ENCODE measurements at regions not wholly inside any gene's neighbourhood (a gene's known extent, or its start where the extent isn't known, plus 50 kb on each side); places are given as distances from the start of the nearest gene placed in this dataset.
"Not testable (repeated sequence)": the region's sequence is repeated elsewhere in the genome, so short reads cannot be mapped to it uniquely, and the experiment has no call there.

DNA sequence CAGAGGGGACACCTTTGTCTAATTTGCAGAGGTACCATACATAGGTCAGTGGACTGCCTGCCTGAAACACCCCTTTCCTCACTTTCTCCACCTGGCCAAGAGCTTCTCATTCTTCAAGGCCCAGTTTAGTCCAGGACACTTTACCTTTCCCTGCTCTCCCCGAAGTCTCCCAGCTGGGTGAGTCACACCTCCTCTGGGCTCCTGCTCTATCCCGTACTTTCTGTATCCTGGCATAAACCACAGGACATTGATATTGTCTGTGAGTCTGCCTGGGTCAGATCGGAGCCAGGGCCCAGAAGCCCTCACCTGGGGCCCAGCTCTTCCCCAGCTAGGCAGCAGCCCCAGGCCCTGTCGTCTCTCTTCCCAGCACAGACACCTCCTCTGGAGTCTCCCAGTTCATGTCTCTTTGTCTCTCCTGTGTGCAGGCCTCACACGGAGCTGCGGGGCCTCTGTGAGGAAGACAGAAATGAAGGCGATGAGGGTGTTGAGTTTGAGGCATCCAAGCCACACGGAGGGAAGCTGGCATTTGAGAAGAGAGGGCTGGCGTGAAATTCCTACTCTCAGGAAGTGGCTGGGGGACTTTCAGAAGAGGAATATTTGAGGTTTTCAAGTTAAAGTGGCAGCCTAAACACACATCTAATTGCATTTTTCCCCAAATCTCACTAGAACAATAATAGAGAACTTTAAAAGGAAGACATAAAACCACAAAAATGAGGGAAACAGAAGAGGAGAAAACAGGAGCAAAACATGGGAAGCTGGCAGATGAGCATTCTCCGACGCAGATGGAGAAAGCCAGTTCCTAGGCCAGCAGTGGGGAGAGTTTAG, 79.6 kb upstream of the LAPTM4A start:
- no peak for DNase-seq (ENCODE audit: low read depth)

DNA sequence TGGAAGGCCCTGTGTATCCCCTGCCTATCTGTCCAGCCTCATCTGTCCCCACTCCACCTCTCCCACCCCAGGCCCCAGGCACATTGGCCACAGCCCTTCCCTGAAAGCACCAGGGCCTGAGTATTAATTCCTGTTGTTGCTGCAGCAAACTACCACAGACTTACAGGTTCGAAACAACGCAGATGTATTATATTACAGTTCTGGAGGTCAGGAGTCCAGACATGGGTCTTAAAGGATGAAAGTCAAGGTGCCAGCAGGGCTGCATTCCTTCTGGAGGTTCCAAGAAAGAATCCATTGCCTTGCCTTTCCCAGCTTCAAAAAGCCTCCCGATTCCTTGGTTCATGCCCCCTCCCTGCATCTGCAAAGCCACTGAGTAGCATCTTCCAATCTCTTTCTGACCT, 78.7 kb upstream of the LAPTM4A start:
- DNase-seq (ENCODE audit: low read depth), result no peak

DNA sequence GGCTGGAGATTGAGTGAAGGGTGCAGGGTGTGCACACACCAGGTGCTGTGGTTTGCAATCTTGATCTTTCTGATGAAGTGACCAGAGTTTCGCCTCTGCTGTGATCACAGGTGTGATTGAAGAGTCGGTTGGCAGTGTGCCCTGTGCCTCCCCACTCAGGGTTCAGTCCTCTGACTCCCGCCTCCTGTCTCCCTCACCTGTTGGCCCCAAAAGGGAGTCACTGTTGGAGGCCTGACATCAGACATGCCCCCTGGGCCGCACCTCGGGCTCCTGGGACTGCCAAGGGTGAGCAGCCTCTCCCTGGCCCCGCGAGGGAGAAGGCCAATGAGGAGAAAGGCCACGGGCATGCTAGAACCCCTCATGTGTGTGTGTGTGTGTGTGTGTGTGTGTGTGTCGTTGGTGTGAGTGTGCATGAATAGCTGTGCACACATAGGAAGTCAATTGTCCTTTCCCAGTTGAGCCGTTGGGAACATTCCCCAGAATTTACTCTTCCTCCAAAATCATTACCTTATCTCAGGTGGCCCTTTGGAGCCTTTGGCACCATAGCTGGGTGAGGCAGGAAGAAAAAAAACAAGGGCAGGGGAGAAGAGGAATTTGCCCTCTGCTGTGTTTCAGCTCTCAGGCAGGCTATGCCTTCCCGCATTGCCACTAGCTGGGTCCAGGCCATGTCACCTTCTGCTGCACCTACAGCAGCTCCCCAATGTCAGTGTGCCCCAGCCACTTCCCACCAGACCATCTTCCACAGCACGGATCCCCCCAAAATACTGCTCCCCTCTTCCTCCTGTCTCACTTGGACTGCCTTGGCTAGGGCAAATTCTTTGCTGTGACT, 78.1 kb upstream of the LAPTM4A start:
- DNase-seq (ENCODE audit: low read depth), result no peak

DNA sequence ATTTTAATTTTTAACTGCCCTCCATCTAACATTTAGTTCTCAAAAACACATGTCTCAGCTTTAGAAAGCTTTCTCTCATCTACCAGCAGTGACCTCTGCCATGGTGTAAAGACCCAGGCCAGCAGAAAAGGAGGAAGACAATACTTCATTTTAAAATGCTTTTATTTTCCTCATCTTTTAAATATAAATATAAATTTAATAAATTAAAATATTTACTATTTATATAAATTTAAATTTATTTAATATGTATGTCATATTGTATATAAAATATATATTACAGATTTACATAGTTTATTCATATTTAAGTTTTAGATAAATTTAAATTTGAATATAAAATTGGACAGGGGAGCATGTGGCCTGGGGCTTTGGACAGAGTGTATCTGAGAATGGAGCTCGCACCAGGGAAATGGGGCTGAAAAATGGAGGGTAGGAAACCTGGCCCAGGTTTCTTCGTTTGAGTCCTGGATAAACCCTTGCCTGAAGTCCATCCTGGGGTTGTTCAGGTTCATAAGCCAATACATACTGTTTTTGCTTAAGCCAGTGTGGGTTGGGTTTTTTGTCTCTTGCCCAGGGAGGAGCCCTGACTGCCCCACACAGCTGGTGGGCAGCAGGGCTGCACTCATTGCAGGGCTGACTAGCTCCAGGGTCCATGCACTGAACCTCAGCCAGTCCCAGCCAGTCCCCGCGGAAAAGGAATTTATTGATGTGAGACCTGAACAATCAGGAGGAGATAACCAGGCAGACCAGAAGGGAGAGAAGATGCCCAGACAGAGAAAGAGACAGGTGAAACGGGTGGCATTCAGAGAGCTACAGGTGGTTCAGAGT, 77.3 kb upstream of the LAPTM4A start:
- no peak for DNase-seq (ENCODE audit: low read depth)

DNA sequence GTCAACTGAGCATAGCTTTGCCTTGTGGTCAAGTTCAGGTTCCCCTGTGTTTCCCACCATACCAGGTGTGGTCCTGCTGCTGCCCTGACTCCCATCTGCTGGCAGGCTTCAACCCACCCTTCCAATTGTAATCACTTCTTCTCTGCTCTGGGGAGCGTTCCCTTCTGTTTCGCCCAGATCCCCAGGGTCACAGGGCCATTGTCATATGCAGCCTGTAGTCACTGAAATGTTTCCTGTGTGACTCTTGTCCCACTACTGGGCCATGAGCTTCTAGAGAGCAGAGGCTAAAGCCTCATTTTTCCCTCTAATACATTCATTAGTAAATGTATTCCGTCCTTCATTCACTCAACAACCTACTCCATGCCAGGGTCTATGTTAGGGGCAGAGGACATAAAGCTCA, 75.0 kb upstream of the LAPTM4A start:
- DNase-seq (ENCODE audit: low read depth), result no peak

DNA sequence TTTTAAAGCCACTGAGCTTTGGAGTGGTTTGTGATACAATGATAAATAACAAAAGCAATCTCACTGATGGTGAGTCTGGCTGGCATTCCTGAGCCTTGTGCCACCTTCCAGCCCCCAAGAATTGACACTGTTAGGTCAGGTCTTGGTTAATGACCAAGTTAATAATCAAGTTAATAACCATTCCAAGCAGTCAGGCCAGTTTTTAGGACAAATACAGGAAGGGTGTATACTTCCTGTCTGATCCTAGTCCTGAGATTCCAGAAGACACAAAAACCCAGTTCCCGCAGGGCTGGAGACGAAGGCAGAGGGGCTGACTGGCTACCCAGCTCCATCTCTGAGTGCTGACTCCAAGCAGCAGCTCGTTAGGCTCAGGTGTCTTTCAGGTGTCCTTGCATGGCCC, 74.6 kb upstream of the LAPTM4A start:
- no peak for DNase-seq (ENCODE audit: low read depth)

DNA sequence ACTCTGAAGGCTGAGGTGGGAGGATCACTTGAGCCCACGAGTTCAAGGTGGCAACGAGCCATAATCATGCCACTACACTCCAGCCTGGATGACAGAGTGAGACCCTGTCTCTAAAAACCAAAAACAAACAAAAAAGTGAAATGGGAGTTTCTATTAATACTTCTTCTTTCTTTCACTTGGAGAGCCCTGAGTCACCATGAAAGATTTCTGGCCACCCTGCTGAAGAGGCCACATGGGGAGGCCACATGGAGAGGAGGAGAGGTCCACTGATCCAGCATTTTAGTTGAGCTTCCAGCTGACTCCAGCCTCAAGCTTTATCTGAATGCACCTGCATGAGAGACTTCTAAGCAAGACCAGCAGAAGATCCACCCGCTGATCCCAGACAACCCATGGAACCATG, 74.2 kb upstream of the LAPTM4A start:
- DNase-seq (ENCODE audit: low read depth), result no peak

DNA sequence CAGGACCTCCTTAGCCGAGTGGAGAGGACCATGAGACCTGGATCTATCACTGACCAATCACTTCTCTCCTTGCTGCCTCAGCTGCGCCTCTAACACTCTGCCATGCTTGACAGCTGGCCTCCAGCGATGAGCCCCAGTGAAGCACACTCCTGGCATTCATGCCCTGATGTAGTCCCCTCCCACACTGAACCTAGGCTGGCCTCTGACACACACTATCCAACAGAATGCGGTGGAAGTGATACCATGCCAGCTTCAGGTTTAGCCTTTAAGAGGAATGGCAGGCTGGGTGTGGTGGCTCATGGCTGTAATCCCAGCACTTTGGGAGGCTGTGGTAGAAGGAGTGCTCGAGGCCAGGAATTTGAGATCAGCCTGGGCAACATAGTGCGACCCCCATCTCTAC, 73.7 kb upstream of the LAPTM4A start:
- no peak for DNase-seq (ENCODE audit: low read depth)

DNA sequence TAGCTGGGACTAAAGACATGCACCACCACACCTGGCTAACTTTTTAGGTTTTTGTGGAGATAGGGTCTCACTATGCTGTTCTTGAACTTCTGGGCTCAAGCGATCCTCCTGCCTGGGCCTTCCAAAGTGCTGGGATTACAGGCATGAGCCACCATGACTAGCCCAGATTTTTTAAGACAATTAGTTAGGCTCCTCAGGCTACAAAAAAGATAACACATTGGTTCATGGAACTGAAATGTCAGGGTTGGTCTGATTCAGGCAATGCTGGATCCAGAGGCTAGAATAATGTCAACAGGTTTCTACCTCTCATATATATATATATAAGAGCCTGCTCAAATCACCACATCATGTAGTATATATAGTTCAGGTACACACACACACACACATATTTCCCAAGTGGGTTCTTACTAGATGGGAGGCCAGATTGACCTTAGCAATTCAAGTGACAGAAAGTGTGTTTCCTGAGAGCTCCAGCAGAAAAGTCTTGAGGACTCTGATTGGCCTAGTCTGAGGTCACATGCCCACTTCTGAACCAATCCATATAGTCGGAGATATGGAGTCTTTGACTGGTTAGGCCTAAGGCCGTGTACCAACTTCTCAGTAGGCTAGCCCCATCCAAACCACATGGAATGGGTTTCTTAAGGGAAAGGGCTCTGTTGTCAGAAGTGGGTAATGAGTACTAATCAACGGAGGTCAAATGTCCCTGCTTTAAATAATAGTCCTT, 72.6 kb upstream of the LAPTM4A start:
- no peak for DNase-seq (ENCODE audit: low read depth)

DNA sequence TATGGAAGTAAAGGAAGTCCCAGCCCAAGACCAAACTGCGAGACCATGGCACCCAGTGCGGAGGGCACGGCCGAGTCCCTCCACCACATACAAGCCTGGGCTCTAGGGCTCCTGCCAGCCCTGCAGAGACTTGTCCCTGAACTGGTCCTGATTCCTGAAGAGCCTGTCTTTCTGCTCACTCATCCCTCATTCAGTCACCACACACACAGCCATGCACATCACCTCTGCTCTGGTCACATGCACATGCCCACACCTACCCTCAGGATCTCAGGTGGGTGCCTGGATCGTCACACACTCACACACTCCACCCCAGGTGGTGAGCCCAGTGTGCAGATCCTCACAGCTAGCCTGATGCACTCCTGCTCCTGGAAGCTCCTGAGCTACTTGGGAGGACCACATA, 71.4 kb upstream of the LAPTM4A start:
- DNase-seq (ENCODE audit: low read depth), result no peak

DNA sequence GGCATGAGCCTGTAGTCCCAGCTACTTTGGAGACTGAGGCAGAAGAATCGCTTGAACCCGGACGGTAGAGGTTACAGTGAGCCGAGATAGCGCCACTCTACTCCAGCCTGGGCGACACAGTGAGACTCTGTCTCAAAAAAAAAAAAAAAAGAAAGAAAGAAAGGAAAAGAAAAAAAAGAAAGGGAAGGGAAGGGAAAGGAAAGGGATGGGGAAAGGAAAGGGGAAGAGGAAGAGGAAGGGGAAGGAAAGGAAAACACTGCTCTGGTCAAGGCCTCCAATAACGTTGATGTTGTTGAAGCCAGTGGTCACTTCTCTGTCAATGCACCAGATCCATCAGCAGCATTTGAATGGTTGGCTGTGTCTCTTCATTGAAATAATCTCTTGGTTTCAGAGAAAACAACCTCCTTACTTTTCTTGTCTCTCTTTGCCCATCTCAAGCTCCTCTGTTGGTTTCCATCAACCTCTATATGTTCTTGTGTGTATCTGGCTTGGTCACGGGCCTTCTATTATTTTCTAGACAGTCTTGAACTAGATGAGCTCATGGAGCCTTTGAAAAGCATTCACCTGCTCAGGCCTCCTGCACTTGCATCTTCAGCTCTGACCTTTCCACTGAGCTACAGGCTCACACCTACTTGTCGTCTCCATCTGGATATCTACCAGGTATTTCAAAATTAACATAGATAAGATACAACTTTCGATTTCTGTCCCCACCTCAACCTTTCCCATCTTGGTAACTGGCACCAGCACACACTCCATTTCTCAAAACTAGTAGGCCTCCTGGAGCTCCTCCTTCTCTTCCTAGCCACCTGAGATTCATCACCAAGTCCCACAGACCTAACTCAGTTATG, 69.4 kb upstream of the LAPTM4A start:
- no peak for DNase-seq (ENCODE audit: low read depth)

DNA sequence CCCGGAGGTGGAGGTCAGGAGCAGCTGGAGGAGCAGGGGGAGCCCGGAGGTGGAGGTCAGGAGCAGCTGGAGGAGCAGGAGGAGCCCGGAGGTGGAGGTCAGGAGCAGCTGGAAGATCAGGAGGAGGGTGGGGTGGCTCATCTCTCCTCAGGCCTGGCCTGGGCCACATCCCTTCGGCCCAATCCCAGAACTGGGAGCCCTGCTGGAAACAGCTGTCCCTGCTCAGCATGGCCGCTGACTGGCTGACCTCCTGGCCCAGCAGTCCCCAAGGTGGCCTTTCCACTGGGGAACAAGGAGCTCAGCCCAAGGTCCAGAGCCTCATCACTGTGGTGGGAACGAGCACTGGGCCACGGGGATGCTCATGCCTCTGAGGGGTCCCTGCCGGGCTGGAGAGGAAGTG, 66.6 kb upstream of the LAPTM4A start:
- no peak for DNase-seq (ENCODE audit: low read depth)

DNA sequence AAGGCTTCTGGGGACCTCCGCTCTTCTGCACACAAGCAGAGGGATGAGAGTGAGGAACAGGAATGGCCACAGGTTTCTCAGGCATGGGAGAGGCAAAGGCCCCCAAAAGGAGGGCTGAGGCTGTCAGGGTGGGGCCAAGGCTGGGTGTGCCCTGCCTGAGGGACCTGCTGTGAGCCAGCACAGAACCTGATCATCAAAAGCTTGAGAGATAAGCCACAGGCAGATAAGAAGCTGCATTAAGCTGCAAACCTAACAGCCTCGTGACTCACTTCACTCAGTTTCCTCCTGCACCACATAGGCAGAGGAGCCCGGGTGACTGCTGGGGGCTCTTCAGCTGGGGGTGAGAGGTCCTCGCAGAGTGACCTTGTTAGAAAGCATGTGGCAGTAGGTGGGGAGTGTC, 64.5 kb upstream of the LAPTM4A start:
- no peak for DNase-seq (ENCODE audit: low read depth)

DNA sequence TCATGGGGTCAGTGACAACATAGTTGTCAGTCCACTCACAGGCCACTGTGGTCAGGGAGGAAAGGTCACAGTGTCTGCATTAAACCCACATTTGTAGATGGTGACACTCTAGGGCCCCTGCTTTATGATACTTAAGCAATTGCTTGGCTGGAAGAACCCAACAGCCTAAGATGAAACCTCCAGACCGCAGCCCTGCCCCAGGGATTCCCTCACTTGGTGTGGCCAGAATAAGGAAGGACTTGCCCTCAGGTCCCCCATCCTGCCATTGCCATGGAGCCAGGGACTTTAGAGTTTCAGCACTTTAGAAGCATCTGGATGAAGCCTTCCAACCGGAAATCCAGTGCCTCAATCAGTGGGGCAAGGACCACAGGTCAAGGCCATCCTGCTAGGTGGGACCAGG, 63.9 kb upstream of the LAPTM4A start:
- no peak for DNase-seq (ENCODE audit: low read depth)

DNA sequence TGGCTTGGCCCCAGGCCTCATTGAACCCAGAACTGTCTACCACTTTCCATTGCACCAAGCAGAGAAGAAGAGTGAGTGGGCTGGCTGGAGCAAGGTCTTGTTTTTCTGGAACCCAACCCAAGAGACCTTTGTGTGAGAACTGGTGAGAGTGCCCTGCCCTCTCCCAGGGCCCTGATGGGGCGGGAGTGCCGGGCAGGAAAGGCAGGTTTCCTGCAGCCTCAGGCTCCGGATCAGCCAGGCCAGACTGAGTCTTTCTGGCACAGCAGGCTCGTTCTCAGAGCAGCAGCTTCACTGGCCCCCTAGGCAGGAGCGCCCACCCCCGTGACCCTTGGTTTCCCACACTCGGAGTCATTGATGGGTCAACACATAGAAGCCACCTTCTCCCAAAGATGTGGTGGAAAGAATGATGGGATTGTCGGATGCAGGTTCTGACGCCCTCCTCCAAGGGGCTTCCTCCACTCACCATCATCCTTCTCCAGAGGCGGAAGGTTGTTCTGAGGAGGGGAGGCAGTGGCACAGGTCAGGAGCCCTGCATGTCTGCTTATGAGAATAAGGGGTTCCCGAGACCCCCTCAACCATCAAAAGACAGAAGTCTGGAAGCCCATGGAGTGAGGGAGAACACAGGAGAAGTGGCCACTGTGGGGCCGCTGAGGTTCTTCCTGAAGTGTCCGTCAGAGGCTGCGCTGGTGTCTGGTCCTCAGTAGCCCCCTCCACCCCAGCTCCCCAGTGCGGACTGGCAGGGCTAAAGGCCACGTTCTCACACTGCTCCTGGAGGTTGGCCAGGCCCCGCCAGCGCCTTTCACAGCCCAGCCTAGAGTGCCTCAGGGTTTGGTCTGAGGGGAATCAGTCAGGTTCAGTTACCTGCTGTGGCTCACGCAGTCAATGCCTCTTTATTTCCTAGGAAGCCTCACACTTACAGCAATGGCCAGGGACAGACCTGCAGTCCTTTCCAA, 62.8 kb upstream of the LAPTM4A start:
- no peak for DNase-seq (ENCODE audit: low read depth)

DNA sequence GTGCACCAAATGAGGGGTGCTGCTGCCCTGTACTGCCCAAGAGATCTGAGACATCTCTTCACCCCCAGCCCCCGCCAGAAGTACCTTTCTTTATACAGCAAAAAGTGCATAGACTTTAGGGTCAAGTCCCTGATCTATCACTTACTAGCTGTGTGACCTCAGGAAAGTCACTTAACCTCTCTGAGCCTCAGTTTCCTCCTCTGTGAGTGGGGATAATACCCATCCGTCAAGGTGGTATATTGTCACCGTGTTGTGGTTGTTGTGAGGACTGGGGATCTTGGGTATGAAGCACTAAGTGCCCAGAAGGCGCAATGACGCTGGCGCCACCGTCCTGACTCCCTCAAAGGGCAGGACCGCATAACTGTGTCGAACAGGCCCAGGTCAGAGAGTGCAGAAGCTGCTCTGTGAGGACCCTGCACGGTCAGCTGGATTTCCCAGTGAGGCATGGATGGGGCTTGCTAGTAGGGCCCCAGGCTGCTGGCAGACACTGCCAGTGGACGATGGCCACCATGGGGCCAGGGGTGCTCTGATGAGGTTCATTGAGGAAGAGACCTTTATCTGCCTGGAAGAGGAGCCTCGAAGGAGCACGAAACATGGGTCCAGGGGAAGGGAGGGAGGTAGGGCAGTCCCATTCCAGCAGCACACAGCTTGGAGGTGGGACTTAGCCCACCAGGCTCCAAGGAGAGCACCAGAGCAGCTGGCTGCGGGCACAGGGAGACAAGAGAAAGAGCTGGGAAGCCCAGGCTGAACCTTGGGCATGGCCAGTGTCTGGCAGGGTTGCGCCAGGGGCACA, 61.8 kb upstream of the LAPTM4A start:
- no peak for DNase-seq (ENCODE audit: low read depth)

DNA sequence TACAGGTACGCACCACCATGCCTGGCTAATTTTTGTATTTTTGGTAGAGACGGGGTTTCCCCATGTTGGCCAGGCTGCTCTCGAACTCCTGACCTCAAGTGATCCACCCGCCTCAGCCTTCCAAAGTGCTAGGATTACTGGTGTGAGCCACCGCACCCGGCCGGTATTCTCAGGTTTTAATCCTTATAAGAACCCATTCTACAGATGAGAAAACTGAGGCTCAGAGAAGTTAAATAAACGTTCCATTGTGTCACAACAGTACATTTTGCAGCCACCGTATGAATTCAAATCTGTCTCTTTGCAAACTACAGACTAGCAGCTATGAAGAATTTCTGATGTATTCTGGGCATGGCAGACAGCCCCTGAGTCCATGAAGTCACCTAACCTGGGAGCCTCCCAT, 60.9 kb upstream of the LAPTM4A start:
- DNase-seq (ENCODE audit: low read depth), result not testable (repeated sequence)

DNA sequence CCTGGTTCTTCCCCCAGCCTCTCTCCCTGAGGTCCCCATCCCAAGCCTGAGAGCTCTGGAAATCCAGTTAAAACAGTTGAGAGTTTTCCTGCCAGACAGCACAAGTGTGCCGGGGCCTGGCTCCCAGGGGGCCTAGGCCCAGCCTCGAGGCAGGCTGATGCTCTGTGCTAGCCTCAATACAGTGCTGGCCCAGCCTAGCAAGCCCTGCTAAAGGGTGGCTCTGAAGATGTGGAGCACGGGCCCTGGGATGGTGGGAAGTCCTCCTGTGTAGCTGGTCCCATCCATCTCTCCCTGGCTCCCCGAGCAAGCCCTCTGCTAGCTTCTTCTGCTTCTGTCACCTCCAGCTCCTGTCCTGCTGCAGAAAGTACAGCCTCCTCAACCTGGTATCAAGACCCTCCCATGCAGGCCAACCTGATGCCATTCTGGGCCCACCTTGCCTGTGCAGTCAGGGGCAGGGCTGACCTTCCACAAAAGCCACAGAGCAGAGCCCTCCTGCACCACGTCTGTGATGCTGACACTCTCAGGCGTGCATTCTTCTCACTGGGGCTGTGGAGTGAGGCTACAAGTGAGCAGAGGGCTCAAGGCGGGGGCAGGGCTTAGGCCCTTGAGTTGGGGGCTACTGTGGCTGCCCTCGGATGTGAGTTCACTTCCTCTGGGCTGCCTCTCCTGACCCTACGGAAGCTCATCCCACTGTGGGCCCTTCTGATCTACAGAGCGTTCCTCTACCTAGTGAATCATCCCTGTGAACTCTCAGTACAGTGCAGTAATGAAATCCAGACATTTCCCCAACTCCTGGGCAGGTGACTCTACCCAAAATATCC, 60.1 kb upstream of the LAPTM4A start:
- no peak for DNase-seq (ENCODE audit: low read depth)

All from GM04504 (cell line).